WERI-Rb-1 (cell line): ENCODE measurements at regions not wholly inside any gene's neighbourhood (a gene's known extent, or its start where the extent isn't known, plus 50 kb on each side); places are given as distances from the start of the nearest gene placed in this dataset.

ENCODE experiments used
- DNase-seq: peaks from one replicate; pipeline ENCODE4 v3.0.0-alpha.2; 2020
- H3K27ac ChIP-seq: fragments of 250-450 bp; sonication (Bioruptor Pico); 2 replicates; pipeline ENCODE4 v1.5.1; 2020; ENCODE audit warnings: mild to moderate bottlenecking, moderate library complexity
- H3K27me3 ChIP-seq: fragments of 250-450 bp; sonication (Bioruptor Pico); 2 replicates; pipeline ENCODE4 v1.5.1; 2021; ENCODE audit warnings: mild to moderate bottlenecking, low read depth, moderate library complexity; ENCODE audit not compliant: insufficient read depth, severe bottlenecking
- H3K36me3 ChIP-seq: fragments of 250-450 bp; sonication (Bioruptor Pico); 2 replicates; pipeline ENCODE4 v1.5.1; 2020; ENCODE audit warnings: mild to moderate bottlenecking, moderate library complexity
- H3K4me3 ChIP-seq: 2 replicates; pipeline ENCODE4 v1.5.1; 2011; ENCODE audit warnings: low read depth, mild to moderate bottlenecking, control low read depth, low read length
- H3K9me3 ChIP-seq: fragments of 250-450 bp; sonication (Bioruptor Pico); 2 replicates; pipeline ENCODE4 v1.5.1; 2021; ENCODE audit warnings: mild to moderate bottlenecking, moderate library complexity; ENCODE audit not compliant: severe bottlenecking
- CTCF ChIP-seq: IDR thresholded peaks from 2 replicates; pipeline ENCODE4 v1.5.1; 2011; ENCODE audit warnings: low read depth, mild to moderate bottlenecking, control low read depth, inconsistent platforms, low read length

DNA sequence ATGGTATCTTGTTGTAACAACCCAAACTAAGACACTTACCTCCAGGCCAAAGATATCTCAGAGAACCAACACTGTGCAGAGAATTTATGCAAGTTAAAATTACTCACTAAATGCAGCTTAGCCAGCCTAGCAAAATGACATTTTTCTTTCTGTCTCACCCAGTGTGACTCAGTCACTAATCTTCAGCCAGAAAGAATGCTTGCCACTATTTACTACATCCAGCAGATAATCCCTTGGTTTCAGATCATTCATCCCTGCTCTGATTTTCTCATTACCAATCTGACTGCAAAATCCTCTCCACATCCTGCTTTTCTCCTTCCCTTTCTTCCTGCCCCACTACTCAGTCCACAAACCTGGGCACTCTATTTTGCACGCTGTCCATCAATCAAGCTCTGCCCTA lies 93.5 kb upstream of the NEBL start:
- Histone ChIP-seq H3K4me3 (no peak overlapping the region), H3K36me3 (no peaks in the 10 kb centered on the region), H3K9me3 (no peaks in the 10 kb centered on the region), H3K27me3 (no peaks in the 10 kb centered on the region), H3K27ac (peak overlapping the region; percentile 48; the same call in 1 of the 2 replicates)
- DNase-seq = peak; percentile 6
- TF ChIP-seq CTCF = no peak

GRCh38 chr10:20988357-20988983 lies 91.4 kb upstream of the NEBL start:
- TF ChIP-seq CTCF = no peak

GRCh38 chr10:20986049-20986448 lies 88.9 kb upstream of the NEBL start:
- no peak for DNase-seq
- H3K36me3 ChIP-seq = no peaks in the 10 kb centered on the region
- no peaks in the 10 kb centered on the region for H3K9me3 ChIP-seq
- no peaks in the 10 kb centered on the region for H3K27me3 ChIP-seq
- TF ChIP-seq CTCF = no peak
- H3K4me3 ChIP-seq = no peak overlapping the region
- no peak overlapping the region for H3K27ac ChIP-seq

More at GRCh38 chr10:20988357-20988983, 91.4 kb upstream of the NEBL start:
- no peak for DNase-seq
- H3K27me3 ChIP-seq = no peaks in the 10 kb centered on the region
- H3K27ac ChIP-seq = no peak overlapping the region
- H3K36me3 ChIP-seq = no peaks in the 10 kb centered on the region
- no peak overlapping the region for H3K4me3 ChIP-seq
- no peaks in the 10 kb centered on the region for H3K9me3 ChIP-seq

GRCh38 chr10:20984662-20985061 lies 87.6 kb upstream of the NEBL start:
- TF ChIP-seq CTCF = no peak
- Histone ChIP-seq H3K36me3 (no peaks in the 10 kb centered on the region), H3K4me3 (no peak overlapping the region), H3K27me3 (no peaks in the 10 kb centered on the region), H3K27ac (no peak overlapping the region), H3K9me3 (no peaks in the 10 kb centered on the region)
- no peak for DNase-seq

DNA sequence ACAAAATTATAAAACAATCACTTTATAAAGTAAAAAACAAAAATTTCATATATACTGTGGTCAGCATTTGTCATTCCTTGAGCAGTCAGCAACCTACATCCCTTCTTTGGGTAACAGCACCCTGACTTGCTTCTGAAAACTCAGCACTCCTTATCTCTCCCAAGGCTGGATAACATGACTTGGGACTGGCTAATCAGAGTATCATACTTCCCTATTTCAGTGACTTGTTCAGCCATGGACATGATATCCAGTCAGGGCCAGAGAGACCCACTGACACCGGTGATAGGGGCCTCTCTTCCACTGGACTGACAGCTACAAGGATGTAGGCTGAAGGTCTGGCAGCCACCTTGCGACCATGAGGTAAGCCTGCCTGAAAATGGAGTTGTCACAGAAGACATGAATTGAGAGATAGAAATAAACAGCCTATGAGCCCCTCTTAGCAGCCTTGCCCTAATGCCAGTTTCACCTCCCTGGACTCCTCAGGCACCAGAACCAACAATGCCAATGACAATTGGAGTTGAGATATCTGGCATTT lies 84.4 kb upstream of the NEBL start:
- no peak for TF ChIP-seq CTCF
- H3K9me3 ChIP-seq = no peaks in the 10 kb centered on the region

DNA sequence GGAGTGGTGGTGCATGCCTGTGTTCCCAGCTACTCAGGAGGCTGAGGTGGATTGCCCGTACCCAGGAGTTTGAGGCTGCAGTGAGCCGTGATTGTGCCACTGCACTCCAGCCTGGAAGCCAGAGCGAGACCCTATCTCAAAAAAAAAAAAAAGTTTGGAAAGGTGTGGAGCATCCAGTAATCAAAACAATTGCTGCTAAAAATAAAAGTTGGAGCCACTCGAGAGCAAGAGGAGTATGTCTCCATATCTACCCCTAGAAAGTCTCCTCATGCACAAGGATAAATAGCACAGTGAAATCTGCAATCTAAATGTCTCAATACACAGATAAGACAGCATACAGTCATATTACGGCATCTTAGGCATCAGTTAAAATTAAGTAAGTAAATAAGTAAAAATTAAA lies 81.5 kb upstream of the NEBL start:
- no peaks in the 10 kb centered on the region for H3K27me3 ChIP-seq
- no peak for DNase-seq
- H3K9me3 ChIP-seq = no peaks in the 10 kb centered on the region
- H3K27ac ChIP-seq = no peak overlapping the region
- no peak overlapping the region for H3K4me3 ChIP-seq
- H3K36me3 ChIP-seq = no peaks in the 10 kb centered on the region
- no peak for TF ChIP-seq CTCF

More for the DNA sequence above, 84.4 kb upstream of the NEBL start:
- no peaks in the 10 kb centered on the region for H3K36me3 ChIP-seq
- H3K27me3 ChIP-seq = no peaks in the 10 kb centered on the region
- H3K27ac ChIP-seq = no peak overlapping the region
- DNase-seq = no peak
- H3K4me3 ChIP-seq = no peak overlapping the region
